Subcutaneous abdominal adipose tissue (tissue), 5 donors: ENCODE measurements at regions not wholly inside any gene's neighbourhood (a gene's known extent, or its start where the extent isn't known, plus 50 kb on each side); places are given as distances from the start of the nearest gene placed in this dataset.

Experiments
- H3K27ac ChIP-seq: one replicate; pipeline ENCODE4 v1.7.0; 2013; ENCODE audit warnings: low read depth, mild to moderate bottlenecking, inconsistent platforms, low read length, moderate library complexity
- H3K27me3 ChIP-seq, 5 donors: one replicate each; pipeline ENCODE4 v1.7.0; 2013; ENCODE audit warnings: low read length in 5 of 5, inconsistent platforms in 1 of 5; ENCODE audit not compliant: control insufficient read depth in 5 of 5, insufficient read depth in 4 of 5
- H3K36me3 ChIP-seq, 5 donors: one replicate each; pipeline ENCODE4 v1.7.0; 2013; ENCODE audit warnings: low read length in 5 of 5; ENCODE audit not compliant: control insufficient read depth in 5 of 5, insufficient read depth in 5 of 5
- H3K4me1 ChIP-seq, 5 donors: one replicate each; pipeline ENCODE4 v1.7.0; 2013; ENCODE audit warnings: low read length in 5 of 5, mild to moderate bottlenecking in 3 of 5, moderate library complexity in 1 of 5; ENCODE audit not compliant: control insufficient read depth in 5 of 5, insufficient read depth in 5 of 5
- H3K4me3 ChIP-seq, 5 donors: one replicate each; pipeline ENCODE4 v1.7.0; 2013; ENCODE audit warnings: low read length in 5 of 5, low read depth in 1 of 5
- H3K9ac ChIP-seq, 5 donors: one replicate each; pipeline ENCODE4 v1.7.0; 2013; ENCODE audit warnings: low read length in 5 of 5, mild to moderate bottlenecking in 4 of 5, moderate library complexity in 3 of 5
- H3K9me3 ChIP-seq, 5 donors: one replicate each; pipeline ENCODE4 v1.7.0; 2013; ENCODE audit warnings: low read length in 5 of 5; ENCODE audit not compliant: control insufficient read depth in 5 of 5
- donor health status: healthy.
- donor health status: healthy.
- donor health status: healthy.
- donor health status: healthy.
- donor health status: healthy.

GRCh38 chr4:54566608-54567007 is 91.1 kb upstream of the KIT start:
- H3K9ac ChIP-seq: no peak overlapping the region

DNA sequence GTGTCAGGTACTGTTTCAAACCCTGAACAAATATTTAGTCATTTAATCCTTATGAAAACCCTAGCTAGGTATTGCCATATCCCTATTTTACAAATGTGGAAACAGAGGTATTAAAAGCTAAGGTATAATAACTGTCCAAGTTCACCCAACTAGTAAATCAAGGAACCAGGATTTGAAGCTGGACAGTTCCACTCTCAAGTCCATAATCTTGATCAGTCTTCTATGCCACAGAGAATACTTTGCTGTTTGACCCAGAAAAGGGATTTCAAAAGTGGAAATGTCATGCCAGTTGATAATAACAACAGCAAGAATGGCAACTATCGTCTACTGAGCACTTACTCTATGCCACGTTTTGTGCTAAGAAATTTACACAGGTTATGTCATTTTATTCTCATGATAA is 90.4 kb upstream of the KIT start:
- Histone ChIP-seq H3K4me3 (no peak overlapping the region), H3K4me1 (peaks cover 0 to 10% (median 0%) of the 10 kb centered on the region in 5 donors), H3K27me3 (no peaks in the 10 kb centered on the region), H3K27ac (no peak overlapping the region), H3K9ac (no peak overlapping the region), H3K36me3 (no peaks in the 10 kb centered on the region), H3K9me3 (no peaks in the 10 kb centered on the region)

More at GRCh38 chr4:54566608-54567007, 91.1 kb upstream of the KIT start:
- no peaks in the 10 kb centered on the region for H3K9me3 ChIP-seq
- H3K27ac ChIP-seq: no peak overlapping the region
- no peaks in the 10 kb centered on the region for H3K36me3 ChIP-seq
- no peak overlapping the region for H3K4me3 ChIP-seq
- H3K4me1 ChIP-seq: peaks cover 0 to 10% (median 0%) of the 10 kb centered on the region in 5 donors
- no peaks in the 10 kb centered on the region for H3K27me3 ChIP-seq

- no peak overlapping the region for H3K27ac ChIP-seq
- H3K4me3 ChIP-seq: no peak overlapping the region
- no peaks in the 10 kb centered on the region for H3K36me3 ChIP-seq
- no peak overlapping the region for H3K9ac ChIP-seq
- no peaks in the 10 kb centered on the region for H3K27me3 ChIP-seq
- peaks cover 0 to 10% (median 0%) of the 10 kb centered on the region in 5 donors for H3K4me1 ChIP-seq
- H3K9me3 ChIP-seq: no peaks in the 10 kb centered on the region
Observed at GRCh38 chr4:54568184-54568583, 89.6 kb upstream of the KIT start.

GRCh38 chr4:54570822-54571221 is 86.9 kb upstream of the KIT start:
- no peaks in the 10 kb centered on the region for H3K36me3 ChIP-seq
- H3K9me3 ChIP-seq: no peaks in the 10 kb centered on the region
- H3K9ac ChIP-seq: no peak overlapping the region
- H3K27ac ChIP-seq: no peak overlapping the region
- H3K4me1 ChIP-seq: peaks cover 0 to 11% (median 0%) of the 10 kb centered on the region in 5 donors
- H3K4me3 ChIP-seq: no peak overlapping the region
- no peaks in the 10 kb centered on the region for H3K27me3 ChIP-seq

GRCh38 chr4:54571293-54572151 is 86.2 kb upstream of the KIT start:
- Histone ChIP-seq H3K9ac (no peak overlapping the region), H3K4me3 (no peak overlapping the region), H3K36me3 (no peaks in the 10 kb centered on the region), H3K27me3 (no peaks in the 10 kb centered on the region), H3K4me1 (peaks cover 0 to 11% (median 0%) of the 10 kb centered on the region in 5 donors), H3K9me3 (no peaks in the 10 kb centered on the region), H3K27ac (no peak overlapping the region)

DNA sequence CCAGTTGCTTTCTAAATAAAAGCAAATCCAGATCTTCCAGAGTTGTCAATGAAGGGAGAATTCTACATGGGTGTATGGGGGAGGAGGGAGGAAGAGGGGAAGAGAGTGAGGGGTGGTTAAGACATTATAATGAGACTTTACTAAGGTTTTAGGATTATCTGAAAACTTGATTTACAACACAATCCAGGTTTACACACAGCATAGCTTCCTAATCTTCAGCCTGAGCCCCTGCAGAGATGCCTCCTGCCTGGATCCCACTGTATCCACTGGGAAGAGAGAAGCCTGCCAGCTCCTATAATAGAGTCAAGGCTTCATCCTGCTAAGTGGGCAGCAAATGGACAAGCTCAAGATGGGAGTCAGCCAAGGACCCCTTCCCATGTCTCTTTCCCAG is 85.6 kb upstream of the KIT start:
- H3K9ac ChIP-seq: no peak overlapping the region
- H3K9me3 ChIP-seq: no peaks in the 10 kb centered on the region
- H3K27me3 ChIP-seq: no peaks in the 10 kb centered on the region
- H3K36me3 ChIP-seq: no peaks in the 10 kb centered on the region
- peaks cover 0 to 11% (median 0%) of the 10 kb centered on the region in 5 donors for H3K4me1 ChIP-seq
- no peak overlapping the region for H3K4me3 ChIP-seq
- H3K27ac ChIP-seq: no peak overlapping the region

DNA sequence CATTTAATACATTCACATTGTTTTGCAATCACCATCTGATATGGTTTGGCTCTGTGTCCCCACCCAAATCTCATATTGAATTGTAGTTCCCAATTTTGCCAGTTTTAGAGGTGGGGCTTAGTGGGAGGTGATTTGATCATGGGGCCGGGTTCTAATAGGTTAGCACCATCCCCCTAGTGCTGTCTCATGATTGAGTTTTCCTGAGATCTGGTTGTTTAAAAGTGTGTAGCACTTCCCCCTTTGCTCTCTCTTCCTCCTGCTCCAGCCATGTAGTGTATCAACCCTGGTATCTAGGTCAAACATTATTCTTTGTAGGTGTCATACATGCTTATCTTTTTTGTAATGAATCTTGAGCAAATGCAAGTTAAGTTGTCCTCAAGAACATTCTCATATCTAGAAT is 83.3 kb upstream of the KIT start:
- Histone ChIP-seq H3K4me1 (peaks cover 0 to 6% (median 0%) of the 10 kb centered on the region in 5 donors), H3K27ac (no peak overlapping the region), H3K4me3 (no peak overlapping the region), H3K36me3 (no peaks in the 10 kb centered on the region), H3K27me3 (no peaks in the 10 kb centered on the region), H3K9ac (no peak overlapping the region), H3K9me3 (no peaks in the 10 kb centered on the region)

- peaks cover 0 to 6% (median 0%) of the 10 kb centered on the region in 5 donors for H3K4me1 ChIP-seq
Observed at GRCh38 chr4:54575919-54576318, 81.8 kb upstream of the KIT start.

GRCh38 chr4:54581807-54582206 is 76.0 kb upstream of the KIT start:
- no peak overlapping the region for H3K4me3 ChIP-seq
- H3K9me3 ChIP-seq: no peaks in the 10 kb centered on the region
- H3K4me1 ChIP-seq: no peaks in the 10 kb centered on the region
- no peak overlapping the region for H3K27ac ChIP-seq
- no peak overlapping the region for H3K9ac ChIP-seq
- no peaks in the 10 kb centered on the region for H3K27me3 ChIP-seq
- H3K36me3 ChIP-seq: no peaks in the 10 kb centered on the region

More at GRCh38 chr4:54575919-54576318, 81.8 kb upstream of the KIT start:
- no peak overlapping the region for H3K27ac ChIP-seq
- no peaks in the 10 kb centered on the region for H3K27me3 ChIP-seq
- H3K9me3 ChIP-seq: no peaks in the 10 kb centered on the region
- no peak overlapping the region for H3K4me3 ChIP-seq
- no peaks in the 10 kb centered on the region for H3K36me3 ChIP-seq
- no peak overlapping the region for H3K9ac ChIP-seq

GRCh38 chr4:54585321-54586000 is 72.3 kb upstream of the KIT start:
- no peaks in the 10 kb centered on the region for H3K9me3 ChIP-seq
- no peaks in the 10 kb centered on the region for H3K4me1 ChIP-seq
- no peak overlapping the region for H3K9ac ChIP-seq
- H3K36me3 ChIP-seq: no peaks in the 10 kb centered on the region
- no peak overlapping the region for H3K27ac ChIP-seq
- no peak overlapping the region for H3K4me3 ChIP-seq
- H3K27me3 ChIP-seq: no peaks in the 10 kb centered on the region
